IPS DF 19.7 (cell line): ENCODE measurements at regions not wholly inside any gene's neighbourhood (a gene's known extent, or its start where the extent isn't known, plus 50 kb on each side); places are given as distances from the start of the nearest gene placed in this dataset.
"Not testable (repeated sequence)": the region's sequence is repeated elsewhere in the genome, so short reads cannot be mapped to it uniquely, and the experiment has no call there.

Experiments used
- DNase-seq: peaks from one replicate; pipeline ENCODE4 v3.0.0-alpha.2; 2013; ENCODE audit warnings: low read depth, low spot score

GRCh38 chr4:86527713-86528112 lies 66.4 kb upstream of the PTPN13 start:
- DNase-seq = not testable (repeated sequence)

- no peak for DNase-seq
Observed at GRCh38 chr4:86529436-86529835, 64.7 kb upstream of the PTPN13 start.

- DNase-seq = no peak
Observed at GRCh38 chr4:86530183-86530582, 63.9 kb upstream of the PTPN13 start.

GRCh38 chr4:86531440-86531839 lies 62.7 kb upstream of the PTPN13 start:
- no peak for DNase-seq

- DNase-seq = no peak
Observed at GRCh38 chr4:86532851-86533250, 61.3 kb upstream of the PTPN13 start.

GRCh38 chr4:86536151-86536550 lies 58.0 kb upstream of the PTPN13 start:
- no peak for DNase-seq

- no peak for DNase-seq
Observed at GRCh38 chr4:86542319-86543027, 51.6 kb upstream of the PTPN13 start.

GRCh38 chr4:86543080-86543479 lies 51.0 kb upstream of the PTPN13 start:
- DNase-seq = no peak

- no peak for DNase-seq
Observed at GRCh38 chr4:86543560-86544309, 50.4 kb upstream of the PTPN13 start.

- no peak for DNase-seq
Observed at GRCh38 chr4:86544310-86544966, 49.7 kb upstream of the PTPN13 start.
